ENCODE measurements at regions not wholly inside any gene's neighbourhood (a gene's known extent, or its start where the extent isn't known, plus 50 kb on each side); places are given as distances from the start of the nearest gene placed in this dataset.

DNA sequence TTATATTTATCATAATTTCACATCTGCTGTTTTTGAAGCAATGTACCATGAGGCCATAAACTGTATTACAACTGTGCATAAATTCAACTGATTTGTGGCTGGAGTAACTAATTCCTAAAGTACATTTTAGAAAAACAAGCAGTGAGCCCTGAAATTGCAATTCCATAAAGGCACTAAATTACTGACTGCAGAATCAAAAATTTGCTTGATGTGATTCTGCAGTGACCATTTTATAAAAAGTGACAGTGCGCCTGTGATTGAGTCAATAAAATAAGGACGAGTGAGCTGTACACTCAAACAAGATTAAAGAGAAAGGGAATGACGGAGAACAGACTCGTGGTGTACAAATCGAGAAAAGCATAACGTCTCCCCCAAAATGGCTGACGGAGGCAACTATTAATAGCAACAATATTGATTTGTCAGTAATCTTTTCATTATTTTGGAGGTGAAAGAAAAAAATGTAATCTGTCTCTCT is 121.4 kb upstream of the MEIS2 start (continued):
- TF ChIP-seq SMC3 (IDR thresholded peaks at IDR 0.05; ENCODE audit: low read depth, low read length): peak; percentile 1; the same call in 1 of the 2 replicates
- no peak for TF ChIP-seq FOXM1 (IDR thresholded peaks at IDR 0.05; ENCODE audit: low read depth)
- TF ChIP-seq GATA2 (CRISPR knock-in tag; IDR thresholded peaks at IDR 0.05): peak; percentile 76; the same call in 1 of the 2 replicates
- TF ChIP-seq, protein P1, sequence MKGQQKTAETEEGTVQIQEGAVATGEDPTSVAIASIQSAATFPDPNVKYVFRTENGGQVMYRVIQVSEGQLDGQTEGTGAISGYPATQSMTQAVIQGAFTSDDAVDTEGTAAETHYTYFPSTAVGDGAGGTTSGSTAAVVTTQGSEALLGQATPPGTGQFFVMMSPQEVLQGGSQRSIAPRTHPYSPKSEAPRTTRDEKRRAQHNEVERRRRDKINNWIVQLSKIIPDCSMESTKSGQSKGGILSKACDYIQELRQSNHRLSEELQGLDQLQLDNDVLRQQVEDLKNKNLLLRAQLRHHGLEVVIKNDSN (IDR thresholded peaks at IDR 0.05; ENCODE audit: borderline replicate concordance, low read depth): no peak
- TF ChIP-seq TEAD4 (IDR thresholded peaks at IDR 0.05; ENCODE audit: borderline replicate concordance, insufficient read depth): 0 out of 2 replicates have a peak, but pooled peaks have one; percentile 6
- TF ChIP-seq RAD21 (IDR thresholded peaks at IDR 0.05; ENCODE audit: low read length): peak; percentile 39
- TF ChIP-seq TCF12 (IDR thresholded peaks at IDR 0.05): no peak
- TF ChIP-seq ELF1 (IDR thresholded peaks at IDR 0.05): no peak

DNA sequence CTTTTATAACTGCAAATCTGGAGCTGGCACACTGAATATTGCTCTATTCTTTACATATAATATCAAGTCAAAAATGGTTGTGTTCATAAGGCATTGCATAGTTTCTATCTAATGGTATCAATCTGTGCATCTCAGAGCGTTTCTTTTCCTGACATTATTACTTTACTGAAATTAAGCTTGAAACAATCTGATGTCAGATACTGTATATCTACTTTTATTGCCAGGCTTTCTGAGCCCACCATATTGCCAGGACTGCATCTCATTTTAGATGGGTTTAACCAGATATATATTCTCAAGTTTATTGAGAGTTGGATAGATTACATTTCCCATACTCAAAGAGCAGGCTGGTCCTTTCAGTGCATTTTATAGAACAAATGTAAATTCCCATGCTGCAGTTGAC is 122.7 kb upstream of the MEIS2 start:
- ChIA-PET POLR2A (interaction anchor here (1.2 to 1.5 kb wide), 2 partner anchors 174 to 656 kb away, joined by 3 to 4 read pairs; no protein-coding TSS in a partner anchor), CTCF (interaction anchor here (1.0 to 2.7 kb wide), 6 partner anchors 134 to 670 kb away, joined by 3 to 16 read pairs (median 4); no protein-coding TSS in a partner anchor)
- no peaks in the 10 kb centered on the region for H3K27me3 ChIP-seq (ENCODE audit: insufficient read depth)
- H3K36me3 ChIP-seq (replicated peaks in 1 of 2; ENCODE audit: control insufficient read depth in 1 of 2, insufficient read depth in 2 of 2, low read length in 1 of 2): no peaks in the 10 kb centered on the region
- TF ChIP-seq GATA2 (CRISPR knock-in tag; IDR thresholded peaks at IDR 0.05) (peak; percentile 41), EP300 (IDR thresholded peaks at IDR 0.05; ENCODE audit: borderline replicate concordance in 1 of 2, low read depth in 1 of 2, low read length in 1 of 2) (peak in 1 of 2 experiments; percentile 51; a peak in 1 of 4 replicates), CHD2 (IDR thresholded peaks at IDR 0.05; ENCODE audit: low read length, partially characterized antibody) (no peak)
- DNase-seq: no peak
- no peaks in the 10 kb centered on the region for H3K79me2 ChIP-seq (ENCODE audit: insufficient read depth)
- no peaks in the 10 kb centered on the region for H4K20me1 ChIP-seq (ENCODE audit: insufficient read depth)
- H3K4me3 ChIP-seq (ENCODE audit: low read depth in 2 of 2, low read length in 1 of 2): no peak overlapping the region
- peaks cover 8% of the 10 kb centered on the region for H3F3A ChIP-seq (replicated peaks; ENCODE audit: insufficient read depth)
- H3K9me2 ChIP-seq: no peaks in the 10 kb centered on the region
- H3K9ac ChIP-seq: no peak overlapping the region
- H3K9me3 ChIP-seq: no peaks in the 10 kb centered on the region
- 70% methylated on average over 1 of the region's 1 CpG for WGBS (ENCODE audit: low lambda C conversion rate)
- H2AFZ ChIP-seq (ENCODE audit: low read depth): no peak overlapping the region
- peak overlapping the region; percentile 36 to 100; a peak in 3 of 4 replicates for H3K27ac ChIP-seq (ENCODE audit: low read depth in 2 of 2, low read length in 1 of 2)
- no peak overlapping the region for H3K4me2 ChIP-seq
- H3K4me1 ChIP-seq (ENCODE audit: control insufficient read depth in 1 of 2, insufficient read depth in 2 of 2, low read depth in 1 of 2, low read length in 1 of 2): peaks cover 3 to 40% of the 10 kb centered on the region in 2 experiments; a peak in 2 of 4 replicates

DNA sequence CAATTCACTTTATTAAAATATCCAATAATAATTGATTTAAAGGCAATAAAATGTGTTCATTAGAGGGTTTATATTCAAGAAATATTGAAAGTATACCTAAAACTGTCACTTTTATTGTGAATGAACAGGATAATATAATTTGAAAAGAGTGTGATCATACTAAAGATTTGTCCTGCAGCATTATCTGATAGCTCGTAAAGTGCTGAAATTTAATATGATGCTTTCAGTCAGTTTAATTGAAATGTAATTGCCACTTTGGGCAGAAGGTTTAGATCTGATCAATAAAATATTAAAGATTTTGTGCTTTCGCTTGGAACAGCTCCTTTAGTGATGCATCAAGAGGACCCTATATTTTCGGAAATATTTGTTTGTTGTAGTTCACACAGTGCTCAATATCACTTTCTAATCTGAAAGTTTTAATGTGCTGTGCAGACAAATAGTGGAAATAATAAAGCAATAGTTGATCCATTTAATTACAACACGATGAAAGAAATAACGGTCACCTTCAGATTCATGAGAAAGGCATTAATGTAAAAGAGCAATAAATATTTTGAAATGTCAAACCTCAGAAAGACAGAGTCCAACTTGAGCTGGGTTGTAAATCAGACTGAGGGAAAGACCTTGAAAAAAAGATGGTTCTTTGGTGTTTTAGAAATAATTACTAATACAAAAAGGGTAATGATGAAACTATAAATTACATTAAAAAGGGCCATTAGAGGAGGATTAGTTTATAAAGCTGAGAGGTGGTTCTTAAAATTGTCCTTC is 129.7 kb upstream of the MEIS2 start:
- peak; percentile 4 for DNase-seq
- H2AFZ ChIP-seq (ENCODE audit: low read depth): no peak overlapping the region
- H3K36me3 ChIP-seq (replicated peaks in 1 of 2; ENCODE audit: control insufficient read depth in 1 of 2, insufficient read depth in 2 of 2, low read length in 1 of 2): no peaks in the 10 kb centered on the region
- no peaks in the 10 kb centered on the region for H4K20me1 ChIP-seq (ENCODE audit: insufficient read depth)
- TF ChIP-seq FOSL2 (IDR thresholded peaks at IDR 0.05; ENCODE audit: borderline replicate concordance, low read depth) (no peak), ELF1 (IDR thresholded peaks at IDR 0.05) (no peak), TEAD4 (IDR thresholded peaks at IDR 0.05; ENCODE audit: borderline replicate concordance, insufficient read depth) (no peak), NFIC (IDR thresholded peaks at IDR 0.05; ENCODE audit: borderline replicate concordance) (no peak), EP300 (IDR thresholded peaks at IDR 0.05; ENCODE audit: borderline replicate concordance in 1 of 2, low read depth in 1 of 2, low read length in 1 of 2) (peak in 1 of 2 experiments; percentile 83; a peak in 2 of 4 replicates), POLR2AphosphoS5 (IDR thresholded peaks at IDR 0.05; ENCODE audit: low read depth, low read length) (no peak), CHD2 (IDR thresholded peaks at IDR 0.05; ENCODE audit: low read length, partially characterized antibody) (no peak), RCOR1 (IDR thresholded peaks at IDR 0.05; ENCODE audit: low read length) (peak; percentile 37; the same call in 1 of the 2 replicates), NRF1 (IDR thresholded peaks at IDR 0.05; ENCODE audit: low read depth, low read length) (no peak), FOXJ3 (CRISPR knock-in tag; IDR thresholded peaks at IDR 0.05) (no peak), GATA2 (CRISPR knock-in tag; IDR thresholded peaks at IDR 0.05) (peak; percentile 89), SIN3A (IDR thresholded peaks at IDR 0.05; ENCODE audit: borderline replicate concordance, low read depth, low read length) (no peak)
- TF ChIP-seq, protein P2, sequence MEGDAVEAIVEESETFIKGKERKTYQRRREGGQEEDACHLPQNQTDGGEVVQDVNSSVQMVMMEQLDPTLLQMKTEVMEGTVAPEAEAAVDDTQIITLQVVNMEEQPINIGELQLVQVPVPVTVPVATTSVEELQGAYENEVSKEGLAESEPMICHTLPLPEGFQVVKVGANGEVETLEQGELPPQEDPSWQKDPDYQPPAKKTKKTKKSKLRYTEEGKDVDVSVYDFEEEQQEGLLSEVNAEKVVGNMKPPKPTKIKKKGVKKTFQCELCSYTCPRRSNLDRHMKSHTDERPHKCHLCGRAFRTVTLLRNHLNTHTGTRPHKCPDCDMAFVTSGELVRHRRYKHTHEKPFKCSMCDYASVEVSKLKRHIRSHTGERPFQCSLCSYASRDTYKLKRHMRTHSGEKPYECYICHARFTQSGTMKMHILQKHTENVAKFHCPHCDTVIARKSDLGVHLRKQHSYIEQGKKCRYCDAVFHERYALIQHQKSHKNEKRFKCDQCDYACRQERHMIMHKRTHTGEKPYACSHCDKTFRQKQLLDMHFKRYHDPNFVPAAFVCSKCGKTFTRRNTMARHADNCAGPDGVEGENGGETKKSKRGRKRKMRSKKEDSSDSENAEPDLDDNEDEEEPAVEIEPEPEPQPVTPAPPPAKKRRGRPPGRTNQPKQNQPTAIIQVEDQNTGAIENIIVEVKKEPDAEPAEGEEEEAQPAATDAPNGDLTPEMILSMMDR (IDR thresholded peaks at IDR 0.05): no peak
- TF ChIP-seq, protein P3, sequence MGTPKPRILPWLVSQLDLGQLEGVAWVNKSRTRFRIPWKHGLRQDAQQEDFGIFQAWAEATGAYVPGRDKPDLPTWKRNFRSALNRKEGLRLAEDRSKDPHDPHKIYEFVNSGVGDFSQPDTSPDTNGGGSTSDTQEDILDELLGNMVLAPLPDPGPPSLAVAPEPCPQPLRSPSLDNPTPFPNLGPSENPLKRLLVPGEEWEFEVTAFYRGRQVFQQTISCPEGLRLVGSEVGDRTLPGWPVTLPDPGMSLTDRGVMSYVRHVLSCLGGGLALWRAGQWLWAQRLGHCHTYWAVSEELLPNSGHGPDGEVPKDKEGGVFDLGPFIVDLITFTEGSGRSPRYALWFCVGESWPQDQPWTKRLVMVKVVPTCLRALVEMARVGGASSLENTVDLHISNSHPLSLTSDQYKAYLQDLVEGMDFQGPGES (IDR thresholded peaks at IDR 0.05; ENCODE audit: low read depth, low read length): no peak
- no peak overlapping the region for H3K4me3 ChIP-seq (ENCODE audit: low read depth in 2 of 2, low read length in 1 of 2)
- no peaks in the 10 kb centered on the region for H3K27me3 ChIP-seq (ENCODE audit: insufficient read depth)
- no peaks in the 10 kb centered on the region for H3K79me2 ChIP-seq (ENCODE audit: insufficient read depth)
- peak overlapping the region in 1 of 2 experiments; percentile 93; a peak in 2 of 4 replicates for H3K27ac ChIP-seq (ENCODE audit: low read depth in 2 of 2, low read length in 1 of 2)
- no peaks in the 10 kb centered on the region for H3K9me3 ChIP-seq
- H3K4me1 ChIP-seq (ENCODE audit: control insufficient read depth in 1 of 2, insufficient read depth in 2 of 2, low read depth in 1 of 2, low read length in 1 of 2): peaks cover 0 to 12% of the 10 kb centered on the region in 2 experiments; a peak in 2 of 4 replicates
- H3F3A ChIP-seq (replicated peaks; ENCODE audit: insufficient read depth): no peaks in the 10 kb centered on the region
- 65% methylated on average over 5 of the region's 5 CpGs for WGBS (ENCODE audit: low lambda C conversion rate)
- POLR2A ChIA-PET: no interaction called here
- no peak overlapping the region for H3K4me2 ChIP-seq
- no peak overlapping the region for H3K9ac ChIP-seq
- no peaks in the 10 kb centered on the region; the same call in 1 of the 2 replicates for H3K9me2 ChIP-seq
- CTCF ChIA-PET: interaction anchor here (0.7 to 1.7 kb wide), 6 partner anchors 95 to 662 kb away, joined by 3 to 7 read pairs (median 3); no protein-coding TSS in a partner anchor

Data from SK-N-SH (cell line).